Chondrocyte (in vitro differentiated cells): ENCODE measurements at regions not wholly inside any gene's neighbourhood (a gene's known extent, or its start where the extent isn't known, plus 50 kb on each side); places are given as distances from the start of the nearest gene placed in this dataset.

Experiments used
- DNase-seq: peaks from one replicate; pipeline ENCODE4 v3.0.0; 2021; ENCODE audit warnings: mixed read lengths, low spot score
- H3K27ac Mint-ChIP-seq: one replicate; pipeline ENCODE4 v1.8.0; 2021; ENCODE audit warnings: mild to moderate bottlenecking, moderate library complexity, mixed read lengths; ENCODE audit not compliant: unreplicated experiment
- H3K27me3 Mint-ChIP-seq: 2 replicates; pipeline ENCODE4 v1.8.0; 2021; ENCODE audit warnings: low read depth, mixed read lengths
- H3K36me3 Mint-ChIP-seq: 2 replicates; pipeline ENCODE4 v1.8.0; 2021; ENCODE audit warnings: low read depth, mixed read lengths
- H3K4me1 Mint-ChIP-seq: 2 replicates; pipeline ENCODE4 v1.8.0; 2021; ENCODE audit warnings: low read depth, mild to moderate bottlenecking, mixed read lengths
- H3K4me3 Mint-ChIP-seq: one replicate; pipeline ENCODE4 v1.8.0; 2021; ENCODE audit warnings: mild to moderate bottlenecking, moderate library complexity, mixed read lengths; ENCODE audit not compliant: unreplicated experiment
- H3K9me3 Mint-ChIP-seq: 2 replicates; pipeline ENCODE4 v1.8.0; 2021; ENCODE audit warnings: low read depth, mixed read lengths
- TF ChIP-seq, protein P1 (sequence below): fragments of 200-600 bp; sonication (generic); IDR thresholded peaks from 2 replicates; pipeline ENCODE4 v1.5.0; 2021; ENCODE audit warnings: antibody characterized with exemption, mild to moderate bottlenecking, moderate library complexity

DNA sequence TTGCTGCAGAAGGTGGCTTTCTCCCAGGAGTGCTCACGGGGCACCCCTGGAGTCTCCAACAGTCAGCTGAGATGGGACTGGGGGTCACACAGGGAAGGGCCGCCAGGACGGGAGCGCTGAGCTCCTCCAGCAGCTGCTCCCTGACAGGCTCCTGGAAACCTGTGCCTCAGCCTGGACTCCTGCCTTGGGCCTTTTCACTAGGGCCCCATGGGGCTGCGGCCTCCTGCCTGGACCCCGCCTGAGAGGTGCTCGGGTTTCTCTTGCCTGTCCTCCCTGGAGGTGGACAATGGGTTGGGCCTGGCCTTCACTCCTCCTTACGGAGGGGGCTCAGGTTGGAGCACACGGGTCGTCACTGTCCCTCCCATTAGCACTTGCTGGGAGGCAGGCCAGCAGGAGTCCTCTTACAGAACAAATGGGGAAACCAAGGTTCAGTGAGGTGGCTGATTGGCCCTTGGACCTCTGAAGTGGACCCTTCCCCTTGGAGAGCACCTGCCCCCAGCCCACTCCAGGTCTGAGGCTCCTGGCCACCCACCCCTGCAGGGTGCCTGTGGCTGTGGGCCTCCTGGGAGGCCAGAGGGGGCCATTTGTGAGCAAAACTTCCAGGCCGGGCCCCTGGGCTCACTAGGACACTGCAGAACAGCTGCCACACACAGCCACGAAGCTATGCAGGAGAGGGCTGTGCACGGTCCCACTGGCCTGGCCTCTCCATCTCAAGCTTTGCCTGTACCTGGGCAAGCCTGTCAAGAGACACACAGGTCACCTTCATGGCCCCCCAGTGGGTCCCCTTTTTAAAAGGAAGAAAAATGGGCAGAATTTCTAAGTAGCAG lies 57.1 kb upstream of the ODC1 start:
- Mint-ChIP-seq H3K4me1 (no peaks in the 10 kb centered on the region), H3K27me3 (peaks cover 9% of the 10 kb centered on the region), H3K36me3 (no peaks in the 10 kb centered on the region), H3K27ac (no peak overlapping the region), H3K4me3 (no peak overlapping the region), H3K9me3 (peaks cover 3% of the 10 kb centered on the region)
- DNase-seq, result peak; percentile 73
- TF ChIP-seq, protein P1, sequence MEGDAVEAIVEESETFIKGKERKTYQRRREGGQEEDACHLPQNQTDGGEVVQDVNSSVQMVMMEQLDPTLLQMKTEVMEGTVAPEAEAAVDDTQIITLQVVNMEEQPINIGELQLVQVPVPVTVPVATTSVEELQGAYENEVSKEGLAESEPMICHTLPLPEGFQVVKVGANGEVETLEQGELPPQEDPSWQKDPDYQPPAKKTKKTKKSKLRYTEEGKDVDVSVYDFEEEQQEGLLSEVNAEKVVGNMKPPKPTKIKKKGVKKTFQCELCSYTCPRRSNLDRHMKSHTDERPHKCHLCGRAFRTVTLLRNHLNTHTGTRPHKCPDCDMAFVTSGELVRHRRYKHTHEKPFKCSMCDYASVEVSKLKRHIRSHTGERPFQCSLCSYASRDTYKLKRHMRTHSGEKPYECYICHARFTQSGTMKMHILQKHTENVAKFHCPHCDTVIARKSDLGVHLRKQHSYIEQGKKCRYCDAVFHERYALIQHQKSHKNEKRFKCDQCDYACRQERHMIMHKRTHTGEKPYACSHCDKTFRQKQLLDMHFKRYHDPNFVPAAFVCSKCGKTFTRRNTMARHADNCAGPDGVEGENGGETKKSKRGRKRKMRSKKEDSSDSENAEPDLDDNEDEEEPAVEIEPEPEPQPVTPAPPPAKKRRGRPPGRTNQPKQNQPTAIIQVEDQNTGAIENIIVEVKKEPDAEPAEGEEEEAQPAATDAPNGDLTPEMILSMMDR, result no peak

DNA sequence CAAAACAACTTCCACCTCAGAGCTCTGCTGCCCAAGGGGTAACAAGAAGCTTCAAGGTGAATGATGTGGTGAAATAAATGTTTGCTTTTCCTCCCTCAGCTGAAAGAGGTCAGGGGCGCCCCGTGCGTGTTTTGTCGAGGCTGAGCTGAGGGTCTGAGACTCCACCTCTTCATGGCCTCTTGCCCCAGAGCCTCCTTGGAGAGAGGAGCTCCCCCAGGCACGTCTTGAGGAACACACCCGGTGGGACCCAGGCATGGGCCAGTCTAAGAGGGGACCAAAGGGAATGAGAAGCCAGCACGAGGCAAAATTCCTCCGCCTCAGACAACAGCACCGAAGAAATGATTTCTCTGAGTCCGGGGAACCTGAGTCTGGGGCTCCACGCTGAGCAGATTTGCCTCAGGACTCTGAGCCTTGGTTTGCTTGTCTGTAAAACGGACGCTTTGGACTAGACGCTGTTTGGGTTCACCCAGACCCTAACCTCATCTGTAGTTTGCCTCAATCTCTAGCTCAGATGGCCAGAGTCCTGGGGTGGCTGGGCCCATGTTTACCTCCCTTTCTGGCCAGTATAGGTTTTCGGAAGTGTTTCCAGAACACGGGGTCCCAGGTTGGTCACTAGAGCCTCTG lies 56.4 kb upstream of the ODC1 start:
- no peaks in the 10 kb centered on the region for H3K36me3 Mint-ChIP-seq
- H3K4me1 Mint-ChIP-seq, result no peaks in the 10 kb centered on the region
- H3K27me3 Mint-ChIP-seq, result peaks cover 9% of the 10 kb centered on the region
- no peak for DNase-seq
- no peak overlapping the region for H3K27ac Mint-ChIP-seq
- H3K4me3 Mint-ChIP-seq, result no peak overlapping the region
- TF ChIP-seq, protein P1, result no peak
- H3K9me3 Mint-ChIP-seq, result peaks cover 3% of the 10 kb centered on the region

DNA sequence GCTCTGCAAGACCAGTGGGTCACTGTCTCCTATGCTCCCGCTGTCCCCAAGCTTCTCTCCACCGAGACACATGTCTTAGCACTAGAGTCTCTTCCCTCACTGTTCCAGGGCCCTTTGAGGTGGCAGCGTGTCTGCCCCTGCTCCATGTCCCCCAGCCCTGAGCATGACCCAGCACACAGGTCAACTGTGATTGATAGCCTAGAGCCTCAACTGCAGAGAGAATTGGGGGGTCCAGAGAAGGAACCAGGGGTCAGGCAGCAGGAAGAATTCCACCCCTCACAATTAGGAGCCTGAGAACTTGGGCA lies 54.6 kb upstream of the ODC1 start:
- Mint-ChIP-seq H3K9me3 (no peaks in the 10 kb centered on the region), H3K27ac (no peak overlapping the region), H3K36me3 (no peaks in the 10 kb centered on the region), H3K4me1 (peaks cover 6% of the 10 kb centered on the region), H3K4me3 (no peak overlapping the region), H3K27me3 (peaks cover 9% of the 10 kb centered on the region)
- no peak for DNase-seq
- TF ChIP-seq, protein P1, result no peak

DNA sequence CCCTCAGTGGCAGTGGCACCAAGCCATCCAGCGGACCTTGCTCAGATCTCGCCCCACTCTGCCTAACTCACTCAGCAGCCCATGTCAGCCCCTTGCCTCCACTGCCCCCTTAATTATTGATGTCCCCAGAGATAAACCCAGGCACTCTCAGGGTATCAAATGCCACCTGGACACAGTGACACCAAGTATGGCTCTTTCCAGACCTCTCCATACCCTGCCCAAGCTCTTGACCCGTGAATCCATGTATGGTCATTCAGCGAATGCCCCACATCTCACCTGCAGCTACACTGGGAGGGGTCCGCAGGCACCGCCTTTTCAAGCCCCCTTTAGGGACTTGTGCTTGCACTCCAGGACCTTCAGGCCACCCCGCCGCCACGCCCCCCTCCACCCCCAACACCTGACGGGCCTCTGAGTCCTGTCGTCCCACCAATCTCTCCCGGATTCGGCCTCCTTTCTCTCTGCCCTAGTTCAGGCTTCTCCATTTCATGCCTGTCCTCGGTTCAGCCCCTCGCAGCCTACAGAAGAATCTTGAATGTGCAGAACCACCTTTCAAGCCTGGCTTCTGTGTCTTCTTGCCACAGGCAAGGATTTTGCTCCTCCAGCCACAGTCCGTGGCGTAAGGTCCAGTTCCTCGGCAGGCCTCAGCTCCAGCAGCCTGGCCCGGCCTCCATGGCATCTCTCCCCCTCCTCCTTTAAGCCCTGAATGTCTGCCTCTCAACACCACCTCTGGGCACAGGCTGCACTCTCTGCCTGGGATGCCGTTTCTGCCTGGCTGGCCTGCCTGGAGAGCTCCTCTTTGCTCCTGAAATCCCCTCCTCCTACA lies 54.1 kb upstream of the ODC1 start:
- H3K27me3 Mint-ChIP-seq, result peaks cover 10% of the 10 kb centered on the region
- TF ChIP-seq, protein P1, result no peak
- no peak overlapping the region for H3K27ac Mint-ChIP-seq
- no peaks in the 10 kb centered on the region for H3K36me3 Mint-ChIP-seq
- no peak for DNase-seq
- H3K9me3 Mint-ChIP-seq, result no peaks in the 10 kb centered on the region
- H3K4me3 Mint-ChIP-seq, result no peak overlapping the region
- H3K4me1 Mint-ChIP-seq, result peaks cover 6% of the 10 kb centered on the region

DNA sequence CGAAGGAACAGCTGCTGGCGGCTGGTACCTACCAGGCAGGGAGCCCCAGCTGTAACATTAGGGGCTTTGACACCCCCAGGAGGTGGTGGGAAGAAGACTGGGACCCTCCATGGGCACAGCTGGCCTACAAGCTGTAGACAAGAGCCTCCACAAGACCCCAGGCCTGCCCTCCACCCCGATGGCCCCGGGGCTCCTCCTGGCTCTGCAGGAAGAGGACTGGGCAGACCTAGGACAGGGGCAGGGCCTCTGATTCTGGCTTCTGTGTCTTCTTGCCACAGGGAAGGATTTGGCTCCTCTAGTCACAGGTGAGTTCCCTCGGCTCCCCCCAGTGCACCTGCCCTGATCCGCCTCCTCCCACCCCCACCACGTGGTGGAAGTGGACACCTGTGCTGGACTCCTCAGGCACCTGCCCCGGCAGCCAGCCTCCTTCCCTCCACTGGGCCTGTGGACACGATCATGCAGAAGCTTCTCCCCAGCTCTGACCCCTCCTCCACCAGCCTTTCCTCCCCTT lies 53.4 kb upstream of the ODC1 start:
- Mint-ChIP-seq H3K36me3 (no peaks in the 10 kb centered on the region), H3K4me3 (no peak overlapping the region), H3K9me3 (no peaks in the 10 kb centered on the region), H3K27me3 (peaks cover 17% of the 10 kb centered on the region), H3K4me1 (peaks cover 6% of the 10 kb centered on the region), H3K27ac (no peak overlapping the region)
- DNase-seq, result no peak
- TF ChIP-seq, protein P1, result no peak
